Glutamatergic neuron (in vitro differentiated cells): ENCODE measurements at regions not wholly inside any gene's neighbourhood (a gene's known extent, or its start where the extent isn't known, plus 50 kb on each side); places are given as distances from the start of the nearest gene placed in this dataset.

Source experiments
- DNase-seq: peaks from one replicate; pipeline ENCODE4 v3.0.0; 2022
- H3K27ac Mint-ChIP-seq: one replicate; pipeline ENCODE4 v1.8.0; 2020; ENCODE audit warnings: mild to moderate bottlenecking, mixed read lengths, inconsistent platforms; ENCODE audit not compliant: unreplicated experiment
- H3K27me3 Mint-ChIP-seq: one replicate; pipeline ENCODE4 v1.8.0; 2020; ENCODE audit warnings: mild to moderate bottlenecking, moderate library complexity, mixed read lengths, inconsistent platforms; ENCODE audit not compliant: unreplicated experiment
- H3K36me3 Mint-ChIP-seq: one replicate; pipeline ENCODE4 v1.8.0; 2020; ENCODE audit warnings: mild to moderate bottlenecking, mixed read lengths, inconsistent platforms; ENCODE audit not compliant: unreplicated experiment
- H3K4me1 Mint-ChIP-seq: one replicate; pipeline ENCODE4 v1.8.0; 2020; ENCODE audit warnings: mild to moderate bottlenecking, low read depth, mixed read lengths, inconsistent platforms; ENCODE audit not compliant: unreplicated experiment
- H3K4me3 Mint-ChIP-seq: one replicate; pipeline ENCODE4 v1.8.0; 2020; ENCODE audit warnings: mild to moderate bottlenecking, mixed read lengths, inconsistent platforms; ENCODE audit not compliant: unreplicated experiment
- H3K9me3 Mint-ChIP-seq: one replicate; pipeline ENCODE4 v1.8.0; 2020; ENCODE audit warnings: mild to moderate bottlenecking, moderate library complexity, mixed read lengths, inconsistent platforms; ENCODE audit not compliant: unreplicated experiment
- CTCF ChIP-seq: fragments of 200-600 bp; sonication (generic); IDR thresholded peaks from one replicate; pipeline ENCODE4 v1.5.0; 2021; ENCODE audit not compliant: partially characterized antibody, unreplicated experiment

GRCh38 chr9:6133346-6134063 is 82.1 kb upstream of the IL33 start:
- H3K36me3 Mint-ChIP-seq, result peaks cover 3% of the 10 kb centered on the region

GRCh38 chr9:6132650-6133049 is 83.0 kb upstream of the IL33 start:
- TF ChIP-seq CTCF, result no peak
- H3K9me3 Mint-ChIP-seq, result no peaks in the 10 kb centered on the region
- no peak overlapping the region for H3K4me3 Mint-ChIP-seq
- peaks cover 3% of the 10 kb centered on the region for H3K36me3 Mint-ChIP-seq
- H3K4me1 Mint-ChIP-seq, result no peaks in the 10 kb centered on the region
- no peak for DNase-seq
- H3K27me3 Mint-ChIP-seq, result no peaks in the 10 kb centered on the region
- no peak overlapping the region for H3K27ac Mint-ChIP-seq

More at GRCh38 chr9:6133346-6134063, 82.1 kb upstream of the IL33 start:
- Mint-ChIP-seq H3K4me1 (no peaks in the 10 kb centered on the region), H3K27ac (no peak overlapping the region), H3K9me3 (no peaks in the 10 kb centered on the region), H3K4me3 (no peak overlapping the region), H3K27me3 (no peaks in the 10 kb centered on the region)
- TF ChIP-seq CTCF, result no peak
- DNase-seq, result no peak

- Mint-ChIP-seq H3K36me3 (no peaks in the 10 kb centered on the region), H3K4me3 (no peak overlapping the region), H3K4me1 (peaks cover 3% of the 10 kb centered on the region), H3K9me3 (no peaks in the 10 kb centered on the region), H3K27ac (no peak overlapping the region), H3K27me3 (no peaks in the 10 kb centered on the region)
- no peak for TF ChIP-seq CTCF
- no peak for DNase-seq
Observed at GRCh38 chr9:6128030-6128429, 87.6 kb upstream of the IL33 start.

- no peaks in the 10 kb centered on the region for H3K36me3 Mint-ChIP-seq
Observed at GRCh38 chr9:6126377-6126776, 89.2 kb upstream of the IL33 start.

More at GRCh38 chr9:6126377-6126776, 89.2 kb upstream of the IL33 start:
- Mint-ChIP-seq H3K27ac (no peak overlapping the region), H3K27me3 (no peaks in the 10 kb centered on the region), H3K9me3 (no peaks in the 10 kb centered on the region), H3K4me1 (peaks cover 3% of the 10 kb centered on the region), H3K4me3 (no peak overlapping the region)
- no peak for DNase-seq
- TF ChIP-seq CTCF, result no peak
